PC-3 (cell line): ENCODE measurements at regions not wholly inside any gene's neighbourhood (a gene's known extent, or its start where the extent isn't known, plus 50 kb on each side); places are given as distances from the start of the nearest gene placed in this dataset.

Experiments
- ATAC-seq: fragments of 200-7000 bp; cut with Tn5 transposase; 2 replicates; pipeline ENCODE4 v1.9.1; 2020; ENCODE audit warnings: mild to moderate bottlenecking, moderate library complexity
- BruUV-seq: library from RNA; stranded (reverse); fragments of 400-500 nt; replicated peaks from 2 replicates; lab custom pipeline; 2021; lab: Mats Ljungman, UMichigan
- CTCF ChIA-PET: fragments of 300-600 bp; sonication (Branson Sonifier 250); formaldehyde crosslinking; loops from one replicate; lab custom pipeline; 2022; ENCODE audit warnings: antibody characterized with exemption; lab: Charles Lee
- POLR2A ChIA-PET: fragments of 300-600 bp; sonication (Branson Sonifier 250); formaldehyde crosslinking; loops from one replicate; lab custom pipeline; 2022; ENCODE audit warnings: antibody characterized with exemption; ENCODE audit not compliant: unreplicated experiment; lab: Charles Lee
- DNase-seq: peaks from one replicate; pipeline ENCODE4 v3.0.0-alpha.2; 2015
- H2AFZ ChIP-seq: fragments of 300-600 bp; sonication (generic); 2 replicates; pipeline ENCODE4 v1.6.0; 2016; ENCODE audit warnings: antibody characterized with exemption, low read length
- H3F3A ChIP-seq: fragments of 300-600 bp; sonication (generic); one replicate; pipeline ENCODE4 v1.6.0; 2017; ENCODE audit warnings: antibody characterized with exemption, low read length, control low read depth, mild to moderate bottlenecking; ENCODE audit not compliant: unreplicated experiment
- H3K27ac ChIP-seq: fragments of 300-600 bp; sonication (generic); 2 replicates; pipeline ENCODE4 v1.5.1; 2016; ENCODE audit warnings: mild to moderate bottlenecking, low read length
- H3K27me3 ChIP-seq: fragments of 300-600 bp; sonication (generic); 2 replicates; pipeline ENCODE4 v1.6.1; 2016; ENCODE audit warnings: low read length, mixed read lengths
- H3K36me3 ChIP-seq: fragments of 300-600 bp; sonication (generic); 2 replicates; pipeline ENCODE4 v1.6.1; 2016; ENCODE audit warnings: low read depth, mixed run types, low read length, mixed read lengths
- H3K4me1 ChIP-seq: fragments of 300-600 bp; sonication (generic); 2 replicates; pipeline ENCODE4 v1.5.1; 2016; ENCODE audit warnings: low read length; ENCODE audit not compliant: insufficient read depth
- H3K4me2 ChIP-seq: fragments of 300-600 bp; sonication (generic); 2 replicates; pipeline ENCODE4 v1.6.0; 2016; ENCODE audit warnings: low read length
- H3K4me3 ChIP-seq: fragments of 300-600 bp; sonication (generic); 2 replicates; pipeline ENCODE4 v1.5.1; 2016; ENCODE audit warnings: mild to moderate bottlenecking, low read length, mixed read lengths
- H3K79me2 ChIP-seq: fragments of 300-600 bp; sonication (generic); 2 replicates; pipeline ENCODE4 v1.6.1; 2017; ENCODE audit warnings: low read length, mixed read lengths
- H3K9ac ChIP-seq: fragments of 300-600 bp; sonication (generic); 2 replicates; pipeline ENCODE4 v1.6.0; 2016; ENCODE audit warnings: mild to moderate bottlenecking, low read length
- H3K9me2 ChIP-seq: fragments of 300-600 bp; sonication (generic); replicated peaks from 2 replicates; pipeline ENCODE4 v1.6.1; 2016; ENCODE audit warnings: mixed run types, low read length, mixed read lengths
- H3K9me3 ChIP-seq: fragments of 300-600 bp; sonication (generic); 2 replicates; pipeline ENCODE4 v1.6.1; 2016; ENCODE audit warnings: low read length, mixed read lengths
- H4K20me1 ChIP-seq: fragments of 300-600 bp; sonication (generic); 2 replicates; pipeline ENCODE4 v1.6.1; 2016; ENCODE audit warnings: low read length, mixed read lengths
- CTCF ChIP-seq: fragments of 300-600 bp; sonication (generic); conservative IDR thresholded peaks from 2 replicates; pipeline ENCODE4 v1.5.1; 2017; ENCODE audit warnings: antibody characterized with exemption, low read depth, mild to moderate bottlenecking, low read length
- EZH2 ChIP-seq: fragments of 300-600 bp; sonication (generic); IDR thresholded peaks from one replicate; pipeline ENCODE4 v1.6.1; 2017; ENCODE audit warnings: antibody characterized with exemption, mild to moderate bottlenecking, low read length; ENCODE audit not compliant: unreplicated experiment
- EZH2phosphoT487 ChIP-seq: fragments of 300-600 bp; sonication (generic); IDR thresholded peaks from 2 replicates; pipeline ENCODE4 v1.6.1; 2018; ENCODE audit warnings: mild to moderate bottlenecking, antibody characterized with exemption, low read length, borderline replicate concordance
- intact Hi-C: fragments of 100-400 bp; cut with micrococcal nuclease; formaldehyde crosslinking; loops from 2 replicates; pipeline ENCODE4 v1.9.0; 2023

- H3K4me1 ChIP-seq, result no peaks in the 10 kb centered on the region
- no peak for ATAC-seq
- no peak overlapping the region for H3K9ac ChIP-seq
- H3K27ac ChIP-seq, result no peak overlapping the region
- no peaks in the 10 kb centered on the region for H3F3A ChIP-seq
- H3K9me3 ChIP-seq, result no peaks in the 10 kb centered on the region
- H3K9me2 ChIP-seq, result no peaks in the 10 kb centered on the region
- BruUV-seq, result no TSS peak
- H3K79me2 ChIP-seq, result no peaks in the 10 kb centered on the region
- no peaks in the 10 kb centered on the region for H3K36me3 ChIP-seq
- ChIA-PET CTCF (no interaction called here), POLR2A (no interaction called here)
- no peak overlapping the region for H3K4me3 ChIP-seq
- H4K20me1 ChIP-seq, result no peaks in the 10 kb centered on the region
- intact Hi-C loops, result no loop called here
- DNase-seq, result no peak
- peaks cover 49% of the 10 kb centered on the region for H3K27me3 ChIP-seq
- H2AFZ ChIP-seq, result no peak overlapping the region
- H3K4me2 ChIP-seq, result no peak overlapping the region
- no peak for TF ChIP-seq EZH2phosphoT487
- TF ChIP-seq CTCF, result no peak
- no peak for TF ChIP-seq EZH2
Observed at GRCh38 chr13:112207129-112207528, 140.2 kb downstream of the SOX1 start.

GRCh38 chr13:112208656-112209055, 141.7 kb downstream of the SOX1 start:
- no peaks in the 10 kb centered on the region for H4K20me1 ChIP-seq
- peaks cover 47% of the 10 kb centered on the region for H3K27me3 ChIP-seq
- H2AFZ ChIP-seq, result no peak overlapping the region
- BruUV-seq, result no TSS peak
- no peaks in the 10 kb centered on the region for H3F3A ChIP-seq
- intact Hi-C loops, result no loop called here
- no peak overlapping the region for H3K4me2 ChIP-seq
- POLR2A ChIA-PET, result no interaction called here
- ATAC-seq (no peak), DNase-seq (no peak)
- TF ChIP-seq CTCF (no peak), EZH2 (no peak), EZH2phosphoT487 (no peak)
- no peaks in the 10 kb centered on the region for H3K9me3 ChIP-seq
- H3K79me2 ChIP-seq, result no peaks in the 10 kb centered on the region
- CTCF ChIA-PET, result no interaction called here
- no peak overlapping the region for H3K9ac ChIP-seq
- H3K4me1 ChIP-seq, result no peaks in the 10 kb centered on the region
- H3K27ac ChIP-seq, result no peak overlapping the region
- no peaks in the 10 kb centered on the region for H3K36me3 ChIP-seq
- H3K4me3 ChIP-seq, result no peak overlapping the region
- no peaks in the 10 kb centered on the region for H3K9me2 ChIP-seq

GRCh38 chr13:112209266-112209665, 142.3 kb downstream of the SOX1 start:
- H3F3A ChIP-seq, result no peaks in the 10 kb centered on the region
- H3K4me1 ChIP-seq, result no peaks in the 10 kb centered on the region
- BruUV-seq, result no TSS peak
- POLR2A ChIA-PET, result no interaction called here
- no peak overlapping the region for H2AFZ ChIP-seq
- no peak overlapping the region for H3K27ac ChIP-seq
- no peaks in the 10 kb centered on the region for H4K20me1 ChIP-seq
- no peaks in the 10 kb centered on the region for H3K9me2 ChIP-seq
- TF ChIP-seq EZH2phosphoT487 (no peak), EZH2 (no peak), CTCF (no peak)
- CTCF ChIA-PET, result no interaction called here
- no peaks in the 10 kb centered on the region for H3K79me2 ChIP-seq
- ATAC-seq (no peak), DNase-seq (no peak)
- no peak overlapping the region for H3K4me3 ChIP-seq
- H3K36me3 ChIP-seq, result no peaks in the 10 kb centered on the region
- no peaks in the 10 kb centered on the region for H3K9me3 ChIP-seq
- H3K27me3 ChIP-seq, result peaks cover 41% of the 10 kb centered on the region
- intact Hi-C loops, result no loop called here
- H3K9ac ChIP-seq, result no peak overlapping the region
- H3K4me2 ChIP-seq, result no peak overlapping the region
